GM12892 (cell line): ENCODE measurements at regions not wholly inside any gene's neighbourhood (a gene's known extent, or its start where the extent isn't known, plus 50 kb on each side); places are given as distances from the start of the nearest gene placed in this dataset.

Source experiments
- DNase-seq: peaks from one replicate; pipeline ENCODE4 v3.0.0; 2011; ENCODE audit not compliant: insufficient read length
- FAIRE-seq: peaks from 2 replicates; lab custom pipeline; 2011; peaks lifted over from hg19 to GRCh38; lab: Jason Lieb, UNC
- POLR2A ChIP-seq: IDR thresholded peaks from 2 replicates; pipeline ENCODE4 v1.6.1; 2011; ENCODE audit warnings: low read depth, low read length, control low read depth
- POLR2AphosphoS5 ChIP-seq: IDR thresholded peaks from 2 replicates; pipeline ENCODE4 v1.6.1; 2011; ENCODE audit warnings: low read depth, low read length, control low read depth
- TAF1 ChIP-seq: IDR thresholded peaks from 2 replicates; pipeline ENCODE4 v1.6.1; 2011; ENCODE audit warnings: low read depth, mild to moderate bottlenecking, control low read depth, low read length, borderline replicate concordance

GRCh38 chr4:1564535-1565375 lies 119.4 kb downstream of the FAM53A start:
- no peak for FAIRE-seq
- TF ChIP-seq POLR2AphosphoS5 (no peak), POLR2A (no peak), TAF1 (no peak)
- no peak for DNase-seq

GRCh38 chr4:1563768-1564485 lies 120.2 kb downstream of the FAM53A start:
- no peak for DNase-seq
- no peak for FAIRE-seq
- no peak for TF ChIP-seq TAF1
- TF ChIP-seq POLR2AphosphoS5: no peak

GRCh38 chr4:1563241-1563640 lies 120.9 kb downstream of the FAM53A start:
- no peak for DNase-seq
- FAIRE-seq: no peak
- TF ChIP-seq POLR2A (no peak), TAF1 (no peak), POLR2AphosphoS5 (no peak)

GRCh38 chr4:1562771-1563170 lies 121.3 kb downstream of the FAM53A start:
- FAIRE-seq: no peak
- TF ChIP-seq POLR2A: no peak
- TF ChIP-seq POLR2AphosphoS5: no peak
- TF ChIP-seq TAF1: no peak

GRCh38 chr4:1562371-1562770 lies 121.7 kb downstream of the FAM53A start:
- TF ChIP-seq POLR2AphosphoS5: no peak
- TF ChIP-seq TAF1: no peak
- no peak for TF ChIP-seq POLR2A
- FAIRE-seq (no peak), DNase-seq (no peak)

More at GRCh38 chr4:1562771-1563170, 121.3 kb downstream of the FAM53A start:
- no peak for DNase-seq

- no peak for TF ChIP-seq POLR2AphosphoS5
- no peak for TF ChIP-seq POLR2A
- TF ChIP-seq TAF1: no peak
- FAIRE-seq: no peak
These were observed 122.7 kb downstream of the FAM53A start for GRCh38 chr4:1561286-1561990.

GRCh38 chr4:1559896-1560650 lies 124.0 kb downstream of the FAM53A start:
- TF ChIP-seq POLR2AphosphoS5 (no peak), TAF1 (no peak), POLR2A (no peak)
- no peak for DNase-seq
- FAIRE-seq: no peak

More at GRCh38 chr4:1561286-1561990, 122.7 kb downstream of the FAM53A start:
- DNase-seq: no peak

GRCh38 chr4:1558205-1558604 lies 125.9 kb downstream of the FAM53A start:
- TF ChIP-seq POLR2AphosphoS5: no peak
- no peak for TF ChIP-seq POLR2A
- TF ChIP-seq TAF1: no peak
- FAIRE-seq: no peak
- DNase-seq: no peak

- TF ChIP-seq TAF1: no peak
- TF ChIP-seq POLR2A: no peak
- TF ChIP-seq POLR2AphosphoS5: no peak
- FAIRE-seq (no peak), DNase-seq (no peak)
These were observed 126.9 kb downstream of the FAM53A start for GRCh38 chr4:1557221-1557597.

GRCh38 chr4:1556541-1557220 lies 127.4 kb downstream of the FAM53A start:
- DNase-seq (no peak), FAIRE-seq (no peak)
- TF ChIP-seq POLR2AphosphoS5: no peak
- TF ChIP-seq TAF1: no peak
- TF ChIP-seq POLR2A: no peak

- no peak for FAIRE-seq
- no peak for TF ChIP-seq POLR2AphosphoS5
- no peak for TF ChIP-seq POLR2A
- TF ChIP-seq TAF1: no peak
- no peak for DNase-seq
These were observed 129.2 kb downstream of the FAM53A start for GRCh38 chr4:1554876-1555265.
